ENCODE measurements at regions not wholly inside any gene's neighbourhood (a gene's known extent, or its start where the extent isn't known, plus 50 kb on each side); places are given as distances from the start of the nearest gene placed in this dataset.

GRCh38 chr2:216300906-216301305 is 71.4 kb downstream of the MARCHF4 start:
- TF ChIP-seq, protein P1, sequence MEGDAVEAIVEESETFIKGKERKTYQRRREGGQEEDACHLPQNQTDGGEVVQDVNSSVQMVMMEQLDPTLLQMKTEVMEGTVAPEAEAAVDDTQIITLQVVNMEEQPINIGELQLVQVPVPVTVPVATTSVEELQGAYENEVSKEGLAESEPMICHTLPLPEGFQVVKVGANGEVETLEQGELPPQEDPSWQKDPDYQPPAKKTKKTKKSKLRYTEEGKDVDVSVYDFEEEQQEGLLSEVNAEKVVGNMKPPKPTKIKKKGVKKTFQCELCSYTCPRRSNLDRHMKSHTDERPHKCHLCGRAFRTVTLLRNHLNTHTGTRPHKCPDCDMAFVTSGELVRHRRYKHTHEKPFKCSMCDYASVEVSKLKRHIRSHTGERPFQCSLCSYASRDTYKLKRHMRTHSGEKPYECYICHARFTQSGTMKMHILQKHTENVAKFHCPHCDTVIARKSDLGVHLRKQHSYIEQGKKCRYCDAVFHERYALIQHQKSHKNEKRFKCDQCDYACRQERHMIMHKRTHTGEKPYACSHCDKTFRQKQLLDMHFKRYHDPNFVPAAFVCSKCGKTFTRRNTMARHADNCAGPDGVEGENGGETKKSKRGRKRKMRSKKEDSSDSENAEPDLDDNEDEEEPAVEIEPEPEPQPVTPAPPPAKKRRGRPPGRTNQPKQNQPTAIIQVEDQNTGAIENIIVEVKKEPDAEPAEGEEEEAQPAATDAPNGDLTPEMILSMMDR (IDR thresholded peaks at IDR 0.05; ENCODE audit: insufficient read depth, low read length), result no peak
- TF ChIP-seq GABPA (IDR thresholded peaks at IDR 0.05; ENCODE audit: low read depth) (no peak), POLR2AphosphoS5 (IDR thresholded peaks at IDR 0.05; ENCODE audit: low read depth) (no peak), SPI1 (IDR thresholded peaks at IDR 0.05; ENCODE audit: borderline replicate concordance, low read depth) (no peak)
- TF ChIP-seq, protein P2, sequence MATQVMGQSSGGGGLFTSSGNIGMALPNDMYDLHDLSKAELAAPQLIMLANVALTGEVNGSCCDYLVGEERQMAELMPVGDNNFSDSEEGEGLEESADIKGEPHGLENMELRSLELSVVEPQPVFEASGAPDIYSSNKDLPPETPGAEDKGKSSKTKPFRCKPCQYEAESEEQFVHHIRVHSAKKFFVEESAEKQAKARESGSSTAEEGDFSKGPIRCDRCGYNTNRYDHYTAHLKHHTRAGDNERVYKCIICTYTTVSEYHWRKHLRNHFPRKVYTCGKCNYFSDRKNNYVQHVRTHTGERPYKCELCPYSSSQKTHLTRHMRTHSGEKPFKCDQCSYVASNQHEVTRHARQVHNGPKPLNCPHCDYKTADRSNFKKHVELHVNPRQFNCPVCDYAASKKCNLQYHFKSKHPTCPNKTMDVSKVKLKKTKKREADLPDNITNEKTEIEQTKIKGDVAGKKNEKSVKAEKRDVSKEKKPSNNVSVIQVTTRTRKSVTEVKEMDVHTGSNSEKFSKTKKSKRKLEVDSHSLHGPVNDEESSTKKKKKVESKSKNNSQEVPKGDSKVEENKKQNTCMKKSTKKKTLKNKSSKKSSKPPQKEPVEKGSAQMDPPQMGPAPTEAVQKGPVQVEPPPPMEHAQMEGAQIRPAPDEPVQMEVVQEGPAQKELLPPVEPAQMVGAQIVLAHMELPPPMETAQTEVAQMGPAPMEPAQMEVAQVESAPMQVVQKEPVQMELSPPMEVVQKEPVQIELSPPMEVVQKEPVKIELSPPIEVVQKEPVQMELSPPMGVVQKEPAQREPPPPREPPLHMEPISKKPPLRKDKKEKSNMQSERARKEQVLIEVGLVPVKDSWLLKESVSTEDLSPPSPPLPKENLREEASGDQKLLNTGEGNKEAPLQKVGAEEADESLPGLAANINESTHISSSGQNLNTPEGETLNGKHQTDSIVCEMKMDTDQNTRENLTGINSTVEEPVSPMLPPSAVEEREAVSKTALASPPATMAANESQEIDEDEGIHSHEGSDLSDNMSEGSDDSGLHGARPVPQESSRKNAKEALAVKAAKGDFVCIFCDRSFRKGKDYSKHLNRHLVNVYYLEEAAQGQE (IDR thresholded peaks at IDR 0.05; ENCODE audit: insufficient replicate concordance, low read depth), result no peak

Measured in HL-60 (cell line).